ENCODE measurements at regions not wholly inside any gene's neighbourhood (a gene's known extent, or its start where the extent isn't known, plus 50 kb on each side); places are given as distances from the start of the nearest gene placed in this dataset.

DNA sequence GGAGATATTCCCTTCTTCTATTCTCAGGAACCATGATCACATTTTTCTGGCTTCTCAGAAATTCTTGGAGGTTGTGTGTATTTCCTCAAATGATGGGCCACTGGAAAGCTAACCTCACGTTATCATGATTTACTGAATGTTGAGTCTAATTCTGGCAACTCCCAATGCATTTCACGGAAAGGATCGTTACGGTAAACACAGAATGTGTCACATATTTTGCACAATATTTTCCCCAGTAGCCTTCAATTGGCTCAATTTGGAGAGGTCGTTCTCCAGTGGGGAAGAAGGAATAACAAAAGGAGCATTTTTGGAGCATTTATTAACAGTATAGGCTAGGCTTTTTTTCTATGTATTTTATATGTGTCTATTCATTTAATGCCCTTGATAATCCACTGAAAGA lies 450.3 kb downstream of the HAPSTR1 start:
- Histone ChIP-seq H3K4me1 (ENCODE audit: control insufficient read depth, extremely low read depth, insufficient read depth, low read length) (no peaks in the 10 kb centered on the region), H3K9me1 (replicated peaks; ENCODE audit: control insufficient read depth, extremely low read depth, insufficient read depth, low read length) (no peaks in the 10 kb centered on the region), H3K27me3 (ENCODE audit: control insufficient read depth in 2 of 2, insufficient read depth in 2 of 2, low read length in 2 of 2) (no peaks in the 10 kb centered on the region), H4K20me1 (replicated peaks; ENCODE audit: control insufficient read depth, extremely low read depth, insufficient read depth, low read length) (no peaks in the 10 kb centered on the region), H2AFZ (ENCODE audit: low read depth, low read length) (no peak overlapping the region), H3K4me3 (replicated peaks in 1 of 3; ENCODE audit: insufficient read depth in 1 of 3, low read depth in 1 of 3, low read length in 3 of 3) (no peak overlapping the region), H3K36me3 (ENCODE audit: control insufficient read depth in 2 of 2, extremely low read depth in 1 of 2, insufficient read depth in 2 of 2, low read length in 2 of 2) (no peaks in the 10 kb centered on the region), H3K9me3 (replicated peaks; ENCODE audit: control insufficient read depth, insufficient read depth, low read length) (peaks cover 3% of the 10 kb centered on the region), H3K4me2 (ENCODE audit: insufficient read depth, low read length) (no peak overlapping the region), H3K9ac (replicated peaks; ENCODE audit: extremely low read depth, insufficient read depth, low read length) (no peak overlapping the region), H3K27ac (ENCODE audit: insufficient read depth, low read depth, low read length) (no peak overlapping the region), H3K79me2 (ENCODE audit: control insufficient read depth, insufficient read depth, low read length) (no peaks in the 10 kb centered on the region)
- FAIRE-seq (no peak), DNase-seq (ENCODE audit: low read depth, low spot score) (no peak)
- dilution Hi-C loops (cut with MboI; ENCODE audit: extremely low pct_ligation_motif_present, low sequenced_read_pairs) (no loop called here), intact Hi-C loops (cut with micrococcal nuclease) (no loop called here)
- POLR2A ChIA-PET = no interaction called here
- TF ChIP-seq MYC (IDR thresholded peaks at IDR 0.05; ENCODE audit: low read depth, low read length) (no peak), MAX (IDR thresholded peaks at IDR 0.05; ENCODE audit: insufficient read depth, insufficient read length) (no peak), EZH2 (IDR thresholded peaks at IDR 0.05; ENCODE audit: borderline replicate concordance, low read depth, low read length, severe bottlenecking) (no peak), FOS (IDR thresholded peaks at IDR 0.05; ENCODE audit: borderline replicate concordance, insufficient read depth, low read length) (no peak), POLR2A (IDR thresholded peaks at IDR 0.05; ENCODE audit: low read depth, low read length) (no peak), JUN (IDR thresholded peaks at IDR 0.05; ENCODE audit: borderline replicate concordance, insufficient read depth, insufficient read length, low read depth) (no peak), GATA2 (IDR thresholded peaks at IDR 0.05; ENCODE audit: insufficient read depth, insufficient read length, low read depth, low read length) (no peak), POLR2AphosphoS5 (IDR thresholded peaks at IDR 0.05; ENCODE audit: insufficient read depth, low read depth, low read length) (no peak)
- TF ChIP-seq, protein P1, sequence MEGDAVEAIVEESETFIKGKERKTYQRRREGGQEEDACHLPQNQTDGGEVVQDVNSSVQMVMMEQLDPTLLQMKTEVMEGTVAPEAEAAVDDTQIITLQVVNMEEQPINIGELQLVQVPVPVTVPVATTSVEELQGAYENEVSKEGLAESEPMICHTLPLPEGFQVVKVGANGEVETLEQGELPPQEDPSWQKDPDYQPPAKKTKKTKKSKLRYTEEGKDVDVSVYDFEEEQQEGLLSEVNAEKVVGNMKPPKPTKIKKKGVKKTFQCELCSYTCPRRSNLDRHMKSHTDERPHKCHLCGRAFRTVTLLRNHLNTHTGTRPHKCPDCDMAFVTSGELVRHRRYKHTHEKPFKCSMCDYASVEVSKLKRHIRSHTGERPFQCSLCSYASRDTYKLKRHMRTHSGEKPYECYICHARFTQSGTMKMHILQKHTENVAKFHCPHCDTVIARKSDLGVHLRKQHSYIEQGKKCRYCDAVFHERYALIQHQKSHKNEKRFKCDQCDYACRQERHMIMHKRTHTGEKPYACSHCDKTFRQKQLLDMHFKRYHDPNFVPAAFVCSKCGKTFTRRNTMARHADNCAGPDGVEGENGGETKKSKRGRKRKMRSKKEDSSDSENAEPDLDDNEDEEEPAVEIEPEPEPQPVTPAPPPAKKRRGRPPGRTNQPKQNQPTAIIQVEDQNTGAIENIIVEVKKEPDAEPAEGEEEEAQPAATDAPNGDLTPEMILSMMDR (IDR thresholded peaks at IDR 0.05; ENCODE audit: extremely low read depth in 1 of 2, insufficient read depth in 1 of 2, low read depth in 1 of 2, low read length in 2 of 2) = no peak
- CTCF ChIA-PET = no interaction called here
- BruUV-seq (replicated peaks) = no TSS peak
